ENCODE measurements at regions not wholly inside any gene's neighbourhood (a gene's known extent, or its start where the extent isn't known, plus 50 kb on each side); places are given as distances from the start of the nearest gene placed in this dataset.

- TF ChIP-seq EZH2 (IDR thresholded peaks at IDR 0.05; ENCODE audit: insufficient read depth, poor library complexity, severe bottlenecking) = no peak
- TF ChIP-seq EZH2phosphoT487 (IDR thresholded peaks at IDR 0.05; ENCODE audit: insufficient read depth, low read depth) = no peak
Observed at GRCh38 chr2:51629406-51629805, 597.5 kb upstream of the NRXN1 start.

All from GM23248 (cell line).